DND-41 (cell line): ENCODE measurements at regions not wholly inside any gene's neighbourhood (a gene's known extent, or its start where the extent isn't known, plus 50 kb on each side); places are given as distances from the start of the nearest gene placed in this dataset.

Experiments used
- CTCF ChIP-seq: IDR thresholded peaks from 2 replicates; pipeline ENCODE4 v1.5.1; 2012; ENCODE audit warnings: borderline replicate concordance, low read length, moderate library complexity, mild to moderate bottlenecking; ENCODE audit not compliant: poor library complexity, severe bottlenecking; ENCODE audit errors: extremely low read depth
- EZH2 ChIP-seq: IDR thresholded peaks from 3 replicates; pipeline ENCODE4 v1.6.1; 2012; ENCODE audit warnings: borderline replicate concordance, low read depth, mild to moderate bottlenecking, moderate library complexity, low read length, inconsistent platforms; ENCODE audit not compliant: severe bottlenecking

- no peak for TF ChIP-seq CTCF
- TF ChIP-seq EZH2, result no peak
Measured at GRCh38 chr10:130737186-130737585, 574.3 kb downstream of the TCERG1L start.
